ENCODE measurements at regions not wholly inside any gene's neighbourhood (a gene's known extent, or its start where the extent isn't known, plus 50 kb on each side); places are given as distances from the start of the nearest gene placed in this dataset.

DNA sequence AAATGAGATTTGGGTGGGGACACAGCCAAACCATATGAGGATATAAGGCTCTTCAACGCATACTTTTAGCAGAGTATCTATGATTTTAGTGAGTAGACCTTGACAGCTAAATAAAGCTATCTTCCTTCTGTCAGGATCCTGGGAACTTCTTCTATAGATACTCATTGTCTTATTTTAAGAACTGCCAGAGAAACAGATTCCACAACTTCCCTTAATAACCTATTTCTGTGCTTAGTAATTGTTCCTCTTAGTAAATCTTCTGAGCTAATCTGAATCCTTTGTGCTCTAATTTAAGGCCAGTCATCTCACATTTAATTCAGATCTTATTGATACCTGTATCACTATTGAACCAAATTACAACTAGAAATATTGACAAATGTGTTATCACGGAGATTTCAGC is 64.0 kb upstream of the CEP85L start:
- TF ChIP-seq, protein P1, sequence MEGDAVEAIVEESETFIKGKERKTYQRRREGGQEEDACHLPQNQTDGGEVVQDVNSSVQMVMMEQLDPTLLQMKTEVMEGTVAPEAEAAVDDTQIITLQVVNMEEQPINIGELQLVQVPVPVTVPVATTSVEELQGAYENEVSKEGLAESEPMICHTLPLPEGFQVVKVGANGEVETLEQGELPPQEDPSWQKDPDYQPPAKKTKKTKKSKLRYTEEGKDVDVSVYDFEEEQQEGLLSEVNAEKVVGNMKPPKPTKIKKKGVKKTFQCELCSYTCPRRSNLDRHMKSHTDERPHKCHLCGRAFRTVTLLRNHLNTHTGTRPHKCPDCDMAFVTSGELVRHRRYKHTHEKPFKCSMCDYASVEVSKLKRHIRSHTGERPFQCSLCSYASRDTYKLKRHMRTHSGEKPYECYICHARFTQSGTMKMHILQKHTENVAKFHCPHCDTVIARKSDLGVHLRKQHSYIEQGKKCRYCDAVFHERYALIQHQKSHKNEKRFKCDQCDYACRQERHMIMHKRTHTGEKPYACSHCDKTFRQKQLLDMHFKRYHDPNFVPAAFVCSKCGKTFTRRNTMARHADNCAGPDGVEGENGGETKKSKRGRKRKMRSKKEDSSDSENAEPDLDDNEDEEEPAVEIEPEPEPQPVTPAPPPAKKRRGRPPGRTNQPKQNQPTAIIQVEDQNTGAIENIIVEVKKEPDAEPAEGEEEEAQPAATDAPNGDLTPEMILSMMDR (IDR thresholded peaks at IDR 0.05; ENCODE audit: low read length, missing control alignments), result no peak
- H3K4me3 ChIP-seq (replicated peaks; ENCODE audit: low read depth, low read length), result no peak overlapping the region
- DNase-seq (ENCODE audit: low read depth), result no peak

DNA sequence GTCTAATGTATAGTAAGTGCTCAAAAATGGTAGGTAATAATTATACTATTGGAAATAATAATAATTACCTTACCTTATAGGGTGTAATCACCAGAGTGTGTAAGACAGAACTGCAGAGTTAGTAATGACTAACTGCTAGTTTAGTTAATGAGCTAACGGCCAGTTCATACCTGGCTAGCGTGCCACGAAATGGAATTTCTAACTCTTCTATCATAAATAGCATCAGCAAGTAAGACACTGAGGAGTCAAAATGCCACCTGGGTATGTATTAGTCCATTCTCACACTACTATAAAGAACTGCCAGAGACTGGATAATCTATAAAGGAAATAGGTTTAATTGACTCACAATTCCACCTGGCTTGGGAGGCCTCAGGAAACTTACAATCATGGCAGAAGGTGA is 63.4 kb upstream of the CEP85L start:
- TF ChIP-seq, protein P1 (IDR thresholded peaks at IDR 0.05; ENCODE audit: low read length, missing control alignments), result no peak
- H3K4me3 ChIP-seq (replicated peaks; ENCODE audit: low read depth, low read length), result no peak overlapping the region
- no peak for DNase-seq (ENCODE audit: low read depth)

DNA sequence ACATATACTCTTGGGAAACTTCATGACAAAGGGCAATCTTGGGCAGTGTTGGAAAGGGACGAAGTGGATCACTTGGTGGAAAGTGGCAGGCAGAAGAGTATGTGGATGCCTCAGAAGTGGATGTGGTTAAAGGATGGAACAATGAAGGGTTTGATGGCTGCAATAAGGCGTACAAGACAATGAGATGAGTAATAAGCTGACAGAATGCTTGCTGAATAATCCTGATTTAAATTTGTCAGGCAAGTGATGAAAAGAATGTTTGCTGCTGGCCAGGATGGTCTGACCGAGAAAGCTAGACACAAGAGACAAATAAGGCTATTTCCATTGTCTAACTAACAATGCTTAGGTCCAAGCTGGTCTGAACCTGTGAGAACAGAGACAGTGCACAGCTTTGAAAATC is 61.6 kb upstream of the CEP85L start:
- H3K4me3 ChIP-seq (replicated peaks; ENCODE audit: low read depth, low read length), result no peak overlapping the region
- peak; percentile 74 for DNase-seq (ENCODE audit: low read depth)
- TF ChIP-seq, protein P1 (IDR thresholded peaks at IDR 0.05; ENCODE audit: low read length, missing control alignments), result no peak

DNA sequence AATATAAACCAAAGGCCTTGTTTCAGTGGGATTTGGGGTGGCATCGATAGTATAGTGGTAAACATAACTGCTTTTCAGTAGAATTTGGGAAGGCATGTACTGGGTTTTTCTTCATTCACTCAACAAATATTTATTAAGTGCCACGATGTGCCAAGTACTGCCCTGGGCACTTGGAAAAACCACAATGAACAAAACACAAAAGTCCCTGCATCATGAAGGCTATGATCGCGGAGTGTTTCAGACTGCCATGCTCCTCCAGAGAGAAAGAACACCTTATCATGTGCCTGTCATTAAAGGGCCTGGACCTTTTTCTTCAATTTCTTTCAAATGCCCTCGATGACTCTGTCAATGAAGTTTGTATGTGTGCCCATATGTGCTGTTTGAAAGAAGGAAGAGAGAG is 59.2 kb upstream of the CEP85L start:
- TF ChIP-seq, protein P1 (IDR thresholded peaks at IDR 0.05; ENCODE audit: low read length, missing control alignments), result no peak
- no peak overlapping the region for H3K4me3 ChIP-seq (replicated peaks; ENCODE audit: low read depth, low read length)
- DNase-seq (ENCODE audit: low read depth), result no peak

DNA sequence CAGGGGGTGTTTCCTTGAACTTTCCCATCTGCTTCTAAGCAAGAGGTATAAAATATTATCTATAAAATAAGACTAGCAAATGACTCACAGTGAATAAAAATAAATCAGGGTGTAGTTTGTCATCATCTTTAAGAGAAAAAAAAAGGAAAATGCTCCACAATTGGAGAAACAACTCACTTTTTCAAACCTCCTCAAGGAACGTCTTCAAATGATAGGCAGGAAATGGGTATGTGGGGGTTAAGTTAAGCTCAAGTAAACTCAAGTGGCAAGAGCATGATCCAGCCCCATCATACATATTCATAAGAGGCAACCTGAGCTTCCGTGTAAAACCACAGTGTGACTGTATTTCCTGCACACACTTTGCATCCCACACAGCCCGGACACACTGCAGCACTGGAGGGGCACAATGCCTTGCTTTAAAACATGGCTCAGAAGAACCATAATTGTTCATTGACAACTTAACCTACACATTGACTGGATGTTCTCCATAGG is 58.5 kb upstream of the CEP85L start:
- H3K4me3 ChIP-seq (replicated peaks; ENCODE audit: low read depth, low read length), result peak overlapping the region; percentile 55

DNA sequence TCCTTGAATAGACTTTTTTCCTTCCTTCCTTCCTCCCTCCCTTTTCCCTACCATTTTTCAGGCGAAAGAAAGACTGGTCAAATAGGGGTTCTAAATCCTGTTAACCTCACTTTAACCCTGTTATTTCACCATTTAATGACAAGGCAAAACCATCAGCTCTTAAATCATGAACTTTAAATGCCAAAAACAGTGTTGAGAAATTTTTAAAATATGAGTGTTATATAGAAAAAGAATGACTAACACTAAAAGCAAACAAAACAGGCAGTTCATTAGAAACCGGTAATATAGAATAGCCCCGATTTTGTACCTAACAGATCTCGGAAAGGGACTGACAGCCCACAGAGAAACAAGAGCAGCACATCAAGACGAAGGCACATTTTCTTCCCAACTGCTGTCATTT is 57.4 kb upstream of the CEP85L start:
- peak; percentile 63 for DNase-seq (ENCODE audit: low read depth)
- TF ChIP-seq, protein P1 (IDR thresholded peaks at IDR 0.05; ENCODE audit: low read length, missing control alignments), result no peak
- peak overlapping the region; percentile 55 for H3K4me3 ChIP-seq (replicated peaks; ENCODE audit: low read depth, low read length)

More for the DNA sequence above, 58.5 kb upstream of the CEP85L start:
- peak; percentile 76 for DNase-seq (ENCODE audit: low read depth)
- TF ChIP-seq, protein P1 (IDR thresholded peaks at IDR 0.05; ENCODE audit: low read length, missing control alignments), result no peak

DNA sequence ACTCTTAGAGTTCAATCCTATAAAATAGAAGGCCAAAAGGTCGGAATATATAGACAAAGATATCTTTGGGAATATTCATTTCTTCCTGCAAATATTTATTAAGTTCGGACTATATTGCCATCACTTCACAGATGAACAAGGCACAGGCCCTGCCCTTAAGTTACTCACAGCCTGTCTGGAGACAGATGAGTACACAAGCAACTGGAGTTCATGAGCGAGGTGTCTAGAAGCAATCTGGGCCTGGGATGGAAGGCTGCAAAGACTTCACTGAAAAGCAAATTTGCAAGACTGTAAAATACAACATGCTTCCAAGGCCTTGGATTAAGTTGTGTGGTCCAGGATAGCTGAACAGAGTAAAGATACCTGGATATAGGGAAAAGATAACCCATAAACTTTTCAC is 56.7 kb upstream of the CEP85L start:
- TF ChIP-seq, protein P1 (IDR thresholded peaks at IDR 0.05; ENCODE audit: low read length, missing control alignments), result no peak
- peak; percentile 19 for DNase-seq (ENCODE audit: low read depth)
- no peak overlapping the region for H3K4me3 ChIP-seq (replicated peaks; ENCODE audit: low read depth, low read length)
